GM19238 (cell line): ENCODE measurements at regions not wholly inside any gene's neighbourhood (a gene's known extent, or its start where the extent isn't known, plus 50 kb on each side); places are given as distances from the start of the nearest gene placed in this dataset.
"Not testable (repeated sequence)": the region's sequence is repeated elsewhere in the genome, so short reads cannot be mapped to it uniquely, and the experiment has no call there.

ENCODE experiments used
- DNase-seq: peaks from one replicate; pipeline ENCODE4 v3.0.0; 2011; ENCODE audit warnings: low spot score; ENCODE audit not compliant: insufficient read length

DNA sequence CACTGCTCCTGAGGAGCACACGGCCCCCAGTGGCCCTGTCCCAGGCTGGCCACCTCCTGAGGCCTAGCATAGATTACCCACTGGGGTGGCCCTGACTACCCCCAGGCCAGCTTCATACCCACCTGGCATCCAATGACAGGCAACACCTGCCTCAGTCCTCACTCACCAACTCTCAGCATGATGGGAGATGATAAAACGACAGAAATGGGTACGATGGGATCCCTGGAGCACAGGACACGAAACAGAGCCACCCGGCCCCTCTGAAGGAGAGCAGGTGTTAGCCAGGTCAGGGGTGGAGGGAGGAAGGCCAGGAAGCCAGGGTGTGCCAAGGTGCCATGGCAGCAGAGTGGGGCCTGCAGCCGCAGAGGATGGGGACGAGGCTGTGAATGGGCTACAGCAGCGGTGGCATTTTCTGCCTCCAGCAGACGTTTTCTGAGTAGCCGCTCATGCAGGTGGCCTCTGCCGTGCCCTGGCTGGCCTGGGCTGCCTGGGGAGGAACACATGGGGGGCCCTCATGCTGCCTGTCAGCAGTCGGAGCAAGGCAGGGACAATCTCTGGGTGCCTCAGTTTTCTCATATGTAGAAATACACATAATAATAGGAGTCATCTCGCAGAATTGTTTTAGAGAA lies 50.2 kb upstream of the FGF3 start:
- no peak for DNase-seq

DNA sequence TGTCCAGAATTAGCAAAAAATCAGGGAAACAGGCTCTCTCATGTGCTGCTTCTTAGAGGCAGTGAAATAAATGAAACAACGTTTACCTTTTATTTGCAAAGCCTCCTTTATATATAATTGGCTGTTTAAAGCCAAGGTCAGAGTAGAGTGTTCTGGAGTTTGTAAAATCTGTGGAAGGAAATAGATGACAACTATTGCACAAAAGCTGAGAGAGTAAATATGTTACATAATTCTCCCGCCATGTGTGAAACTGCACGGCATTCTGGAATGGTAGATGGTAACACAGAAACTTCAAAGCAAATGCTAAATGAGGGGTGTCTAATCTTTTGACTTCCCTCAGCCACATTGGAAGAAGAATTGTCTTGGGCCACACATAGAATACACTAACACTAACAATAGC lies 51.5 kb upstream of the FGF3 start:
- no peak for DNase-seq

DNA sequence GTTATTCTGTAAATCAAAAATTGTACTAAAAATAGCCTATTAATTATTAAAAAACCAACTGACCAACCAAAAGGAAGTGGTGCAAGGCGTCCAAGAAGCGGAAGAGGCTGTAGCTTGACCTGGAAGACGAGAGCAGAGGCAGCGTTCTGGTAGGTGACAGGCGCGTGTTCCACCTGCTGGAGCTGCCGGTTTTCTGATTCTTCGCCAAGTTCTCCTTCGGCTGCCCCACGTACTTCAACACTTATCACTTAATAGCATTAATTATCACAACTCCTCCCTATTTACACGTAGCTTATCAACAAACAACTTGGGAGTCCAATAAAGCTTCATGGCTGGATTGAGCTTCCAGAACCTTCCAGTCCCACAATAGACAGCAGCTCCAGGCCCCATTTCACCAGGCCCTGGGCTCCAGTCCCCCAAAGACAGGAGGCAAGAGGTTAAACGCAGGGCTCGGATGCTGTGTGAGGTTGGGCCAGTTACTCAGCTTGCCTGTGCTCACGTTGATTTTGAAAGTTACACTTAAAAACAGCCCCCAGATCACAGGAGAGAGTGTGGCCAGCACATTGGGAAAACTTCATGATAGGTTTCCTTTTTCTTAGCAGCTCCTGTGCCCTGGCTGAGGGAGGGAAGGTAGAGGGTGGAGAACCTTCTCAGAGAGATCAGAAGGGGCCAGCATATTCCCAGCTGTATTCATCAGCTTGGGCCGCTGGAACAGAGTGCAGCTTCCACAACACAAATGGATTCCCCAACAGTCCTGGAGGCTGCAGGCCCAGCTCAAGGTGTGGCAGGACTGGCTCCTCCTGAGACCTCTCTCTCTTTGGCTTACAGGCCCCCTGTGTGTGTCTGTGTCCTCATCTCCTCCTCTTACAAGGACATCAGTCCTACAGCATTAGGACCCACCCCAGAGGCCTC lies 54.2 kb upstream of the FGF3 start:
- no peak for DNase-seq

DNA sequence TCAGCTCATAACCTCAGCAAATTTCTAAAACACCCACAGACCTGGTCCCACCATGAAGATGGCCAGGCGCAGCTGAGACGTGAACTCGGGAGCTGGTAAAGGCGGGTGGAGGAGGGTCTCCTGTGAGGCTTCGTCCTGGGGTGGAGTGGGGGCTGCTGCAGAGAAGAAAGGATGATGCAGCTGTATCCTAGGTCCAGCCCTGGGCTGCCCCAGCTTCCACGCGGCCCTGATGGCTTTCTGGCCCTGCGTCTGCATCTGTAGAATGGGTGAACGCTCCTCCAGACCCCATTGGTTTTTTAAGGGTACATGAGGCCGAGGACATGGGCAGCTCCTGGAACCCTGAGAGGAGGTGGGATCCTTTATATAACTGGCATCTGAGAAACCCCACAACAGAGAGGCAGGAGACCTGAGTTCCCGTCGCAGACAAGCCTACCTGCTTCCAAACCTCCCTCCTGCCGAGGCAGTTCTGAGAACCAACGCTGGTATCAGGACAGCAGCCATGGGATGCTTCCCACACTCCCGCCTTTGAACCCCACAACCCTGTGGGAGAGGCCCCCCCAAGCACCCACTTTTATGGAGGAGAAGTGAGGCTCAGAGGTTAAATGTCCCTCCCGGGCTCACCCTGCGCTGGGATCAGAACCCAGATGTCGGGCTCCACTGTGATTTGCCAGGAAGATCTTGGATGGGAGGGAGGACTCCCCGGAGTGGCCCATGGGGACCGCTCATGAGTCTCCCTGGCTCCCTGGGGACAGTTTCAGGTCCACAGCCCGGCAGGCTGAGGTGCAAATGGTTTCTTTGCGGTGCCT lies 55.2 kb upstream of the FGF3 start:
- no peak for DNase-seq

DNA sequence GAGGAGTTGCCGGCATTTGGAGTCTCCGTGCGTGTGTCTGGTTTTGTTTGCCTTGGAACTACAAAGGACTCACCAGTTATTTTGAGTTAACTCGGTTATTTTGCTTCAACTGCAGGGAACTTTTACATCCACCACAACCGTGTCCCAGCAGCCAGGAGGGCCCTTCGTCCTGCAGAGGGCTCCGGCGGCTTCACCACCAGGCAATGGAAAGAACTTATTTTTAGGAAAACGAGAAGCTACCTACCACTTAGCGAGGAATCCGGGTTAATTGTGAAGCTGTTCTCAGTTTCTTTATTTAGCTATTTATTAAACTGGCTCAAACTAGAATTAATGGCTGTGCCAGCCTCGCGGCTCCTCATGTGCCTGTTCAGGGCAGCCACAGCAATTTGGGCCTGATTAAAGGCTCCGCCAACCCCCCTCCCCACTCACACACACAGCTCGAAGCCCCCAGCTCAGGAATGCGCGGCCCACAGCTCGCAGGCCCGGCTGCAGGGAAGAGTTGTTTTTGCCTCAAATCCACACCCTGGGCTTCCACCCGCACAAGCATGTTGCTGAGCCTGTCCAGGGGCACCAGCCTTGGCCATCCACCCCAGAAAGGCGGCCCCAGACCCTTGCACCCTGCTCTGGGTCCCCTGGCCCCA lies 55.9 kb upstream of the FGF3 start:
- no peak for DNase-seq

DNA sequence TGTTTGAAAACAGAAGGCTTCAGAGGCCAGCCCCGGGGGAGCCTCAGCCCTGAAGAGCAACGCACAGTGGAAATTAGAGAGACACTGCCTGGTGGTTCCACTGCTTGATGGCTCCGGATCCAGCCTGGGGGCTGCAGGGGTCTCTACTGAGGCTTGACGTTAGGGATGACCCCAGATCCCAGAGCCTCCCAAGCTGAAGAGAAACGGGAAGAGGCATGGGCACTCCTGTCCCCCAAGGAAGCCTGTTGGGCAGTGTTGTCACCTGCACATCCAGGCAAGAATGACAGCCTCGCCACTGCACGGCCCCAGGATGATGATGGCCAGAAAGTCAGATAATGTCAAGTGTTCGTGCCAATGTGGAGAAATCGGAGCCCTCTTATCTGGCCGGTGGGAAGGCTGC lies 56.8 kb upstream of the FGF3 start:
- no peak for DNase-seq

DNA sequence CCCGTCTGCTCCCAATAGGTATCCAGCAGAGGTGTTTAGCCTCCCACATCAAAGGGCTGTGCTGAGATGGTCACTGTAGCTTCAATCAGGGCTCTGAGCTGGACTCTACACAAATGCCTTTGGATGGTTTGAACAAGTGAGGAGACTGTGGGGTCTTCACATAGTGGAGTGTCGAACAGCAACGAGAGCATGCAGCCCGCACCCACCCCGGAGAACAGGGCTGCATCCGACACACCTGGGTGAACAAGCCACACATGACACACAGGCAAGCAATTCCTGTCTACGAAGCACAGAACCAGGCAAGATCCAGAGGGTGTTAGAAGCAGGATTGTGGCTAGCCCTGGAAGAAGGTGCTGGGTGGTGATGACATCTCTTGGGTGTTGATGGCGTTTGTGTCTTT lies 58.0 kb upstream of the FGF3 start:
- DNase-seq, result no peak

DNA sequence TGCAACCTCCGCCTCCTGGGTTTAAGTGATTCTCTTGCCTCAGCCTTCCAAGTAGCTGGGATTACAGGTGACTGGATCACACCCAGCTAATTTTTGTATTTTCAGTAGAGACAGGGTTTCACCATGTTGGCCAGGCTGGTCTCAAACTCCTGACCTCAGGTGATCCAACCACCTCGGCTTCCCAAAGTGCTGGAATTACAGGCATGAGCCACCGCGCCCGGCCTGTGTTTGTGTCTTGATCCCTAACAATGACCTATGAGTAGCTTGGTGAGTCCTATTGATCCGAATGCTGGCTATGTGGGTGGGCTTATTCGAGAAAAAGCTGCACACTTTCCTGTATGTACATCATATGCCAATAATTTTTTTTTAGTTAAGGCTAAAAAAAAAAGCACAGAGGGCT lies 58.5 kb upstream of the FGF3 start:
- DNase-seq, result not testable (repeated sequence)

DNA sequence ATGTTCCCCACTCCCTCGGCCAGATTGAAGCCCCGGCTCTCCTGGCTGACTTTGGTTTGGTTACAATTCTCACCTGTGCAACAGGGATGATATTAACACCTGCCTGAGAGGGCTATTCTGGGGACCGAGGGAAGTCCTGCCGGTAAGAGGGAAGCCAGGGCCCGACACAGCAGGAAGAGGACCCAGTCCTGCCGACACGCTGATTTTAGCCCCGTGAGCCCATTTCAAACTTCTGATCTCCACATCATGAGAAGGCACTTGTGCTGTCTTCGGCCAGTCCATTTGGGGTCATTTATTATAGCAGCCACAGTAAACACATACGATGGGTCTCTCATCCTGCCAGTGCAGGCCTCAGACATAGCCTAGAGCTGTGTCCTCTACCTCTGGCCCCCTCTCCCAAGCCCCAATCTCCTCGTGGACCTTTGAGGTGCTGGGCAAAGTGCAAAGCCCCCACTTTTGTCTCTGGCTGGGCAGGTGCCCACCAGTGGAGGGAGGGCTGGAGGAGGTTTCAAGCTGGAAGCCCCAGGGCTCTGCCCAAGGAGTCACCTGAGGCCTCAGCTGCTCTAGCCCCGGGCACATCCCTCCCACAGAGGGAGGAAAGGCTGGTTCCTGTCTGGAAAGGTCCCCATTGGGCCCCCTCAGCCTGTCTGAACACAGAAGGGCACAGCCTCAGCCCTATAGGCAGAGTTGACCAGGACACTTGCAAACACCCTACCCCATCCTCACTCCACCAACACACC lies 59.1 kb upstream of the FGF3 start:
- no peak for DNase-seq

DNA sequence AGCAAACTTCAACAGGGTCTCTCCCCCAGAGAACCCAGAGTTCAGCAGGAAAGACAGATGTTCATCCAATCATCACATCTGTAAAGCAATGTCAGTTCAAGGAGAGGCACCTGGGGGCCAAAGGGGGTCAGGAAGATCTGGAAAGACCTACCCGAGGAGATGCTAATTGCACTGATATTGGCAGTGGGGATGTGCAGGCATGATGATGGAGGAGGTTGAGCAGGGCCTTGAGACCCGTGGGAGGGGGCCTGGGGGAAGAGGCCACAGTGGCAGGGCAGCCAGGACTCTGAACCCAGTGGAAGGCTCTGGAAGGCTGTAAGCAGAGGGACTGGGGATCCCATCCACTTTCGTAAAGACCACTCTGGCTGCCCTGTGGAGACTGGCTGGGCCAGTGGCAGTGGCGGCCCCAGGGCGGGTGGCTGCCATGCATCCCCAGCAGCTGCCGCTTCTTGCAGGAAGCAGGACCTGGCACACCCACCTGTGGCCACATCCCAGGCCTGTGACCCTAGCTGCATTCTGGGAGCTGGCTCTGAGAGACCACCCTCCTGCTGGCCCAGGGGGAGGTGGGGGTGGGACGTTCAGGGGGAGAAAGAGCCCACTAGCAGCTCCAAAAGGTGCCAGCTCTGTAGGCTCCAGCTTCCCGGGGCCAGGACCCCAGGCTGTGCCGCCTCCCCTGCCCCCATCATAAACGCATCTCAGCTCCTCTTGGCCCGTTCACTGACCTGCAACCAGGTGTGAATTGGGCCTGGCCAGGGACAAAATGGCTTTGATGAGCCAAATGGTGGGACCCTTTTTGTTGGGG lies 59.9 kb upstream of the FGF3 start:
- DNase-seq, result no peak

DNA sequence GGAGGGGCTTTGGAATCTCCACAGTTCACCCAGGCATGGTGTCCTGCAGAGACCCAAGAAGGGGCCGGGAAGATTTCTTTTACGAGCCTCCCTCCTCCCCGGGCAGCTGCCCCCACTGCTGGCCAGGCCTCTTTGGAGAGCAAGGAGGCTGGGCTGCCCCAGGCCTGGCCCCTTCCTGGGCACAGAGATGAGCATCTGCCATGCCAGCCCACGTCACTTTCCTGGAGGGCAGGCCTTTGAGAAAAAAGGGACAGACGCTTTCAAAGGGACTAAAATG lies 60.5 kb upstream of the FGF3 start:
- DNase-seq, result no peak

DNA sequence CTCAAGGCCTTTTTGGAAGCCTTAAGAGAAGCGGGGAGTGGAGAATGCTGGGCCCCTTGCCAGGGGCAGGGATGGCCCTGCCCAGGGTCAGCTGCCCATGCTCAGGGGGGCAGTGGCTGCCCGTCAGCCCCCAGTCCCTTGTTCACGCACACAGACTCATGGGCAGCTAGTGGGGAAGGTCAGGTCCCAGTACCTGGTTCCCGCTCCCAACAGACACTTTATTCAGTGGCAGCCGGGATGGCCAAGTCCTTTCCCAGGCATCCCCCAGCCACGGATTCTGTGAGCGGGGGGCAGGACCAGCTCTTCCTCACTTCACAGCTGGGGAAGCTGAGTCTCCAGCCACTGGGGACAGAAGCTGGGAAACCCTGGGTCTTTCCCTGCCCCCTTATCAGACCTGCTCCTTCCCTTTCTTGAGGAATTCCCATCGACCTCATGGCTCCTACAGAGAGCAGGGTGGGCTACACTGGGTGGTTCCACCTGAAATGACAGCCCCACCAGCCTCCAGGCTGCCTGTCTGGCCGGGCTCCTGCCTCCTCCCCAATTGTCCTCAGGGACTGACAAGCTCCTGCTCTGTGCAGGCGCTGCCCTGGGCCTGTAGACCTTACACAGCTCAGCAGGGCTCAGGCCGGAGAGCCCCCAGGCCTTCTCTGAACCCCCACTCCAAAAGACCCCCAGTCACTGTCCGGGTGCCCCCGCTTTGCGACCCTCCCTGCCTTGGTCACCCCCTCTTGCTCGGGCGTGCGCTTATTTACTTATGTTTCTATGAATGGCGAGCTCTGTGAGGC lies 61.0 kb upstream of the FGF3 start:
- DNase-seq, result no peak

DNA sequence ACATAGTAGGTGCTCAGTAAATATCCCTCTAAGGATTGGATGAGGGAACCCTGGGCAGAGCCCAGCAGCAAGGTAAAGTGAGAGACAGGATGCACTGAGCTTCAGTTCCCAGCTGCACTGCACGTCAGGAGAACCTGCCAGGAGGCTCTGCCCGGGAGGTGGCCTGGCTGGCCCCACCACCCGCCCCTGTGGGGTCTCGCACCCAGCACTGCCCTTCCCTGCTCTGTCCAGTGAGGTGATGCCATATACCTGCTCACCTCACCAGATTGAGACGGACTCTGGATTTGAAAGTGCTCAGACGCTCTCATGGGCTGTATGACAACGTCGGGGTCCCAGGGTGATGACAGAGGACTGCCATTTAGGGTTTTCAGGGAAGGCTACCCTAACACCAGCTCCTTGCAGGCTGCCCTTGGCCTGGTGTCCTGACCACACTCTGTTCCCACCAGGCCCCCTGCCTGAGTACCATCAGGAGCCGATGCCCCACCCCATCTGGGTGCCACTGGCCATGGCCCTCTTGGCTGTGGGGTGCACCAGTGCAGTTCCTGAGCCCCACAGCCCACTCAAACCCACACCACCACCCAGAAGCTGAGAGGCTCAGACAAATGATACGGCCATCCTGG lies 61.7 kb upstream of the FGF3 start:
- no peak for DNase-seq

DNA sequence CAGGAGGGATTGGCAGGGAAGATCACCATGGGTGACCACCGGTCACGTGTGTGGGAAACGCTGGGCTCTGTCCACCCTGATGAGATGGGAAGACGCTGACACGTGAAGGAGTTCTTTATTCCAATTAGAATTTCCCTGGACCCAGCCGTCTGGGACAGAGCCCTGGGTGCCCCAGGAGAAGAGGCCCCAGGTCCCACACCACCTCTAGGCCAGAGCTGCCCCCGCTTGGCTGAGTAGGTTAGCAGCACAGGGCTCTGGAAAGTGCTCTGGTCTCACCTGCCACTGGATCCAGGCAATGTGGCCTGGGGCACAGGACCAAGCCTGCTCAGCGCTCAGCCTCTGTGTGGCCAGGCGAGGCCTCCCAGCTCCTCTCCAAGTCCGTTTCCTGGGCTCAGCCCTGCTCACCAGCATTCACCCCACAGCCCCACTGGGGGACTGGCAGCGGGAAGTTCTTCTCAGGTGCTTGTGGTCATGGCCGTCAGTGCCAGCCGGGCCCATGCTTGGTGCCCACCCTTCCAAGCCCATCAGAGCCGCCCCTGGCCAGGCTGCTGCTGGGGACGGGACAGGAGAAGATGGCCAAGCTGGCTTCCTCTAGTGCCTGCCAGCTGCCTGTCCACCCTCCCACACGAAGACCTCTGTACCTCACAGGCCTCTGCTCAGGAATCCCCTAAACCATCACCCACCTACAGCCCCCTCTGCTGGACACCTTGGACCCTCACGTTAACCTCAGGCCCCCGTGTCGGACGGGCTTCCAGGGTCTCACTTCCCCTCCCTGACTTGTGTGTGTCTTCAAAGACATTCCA lies 62.5 kb upstream of the FGF3 start:
- DNase-seq, result no peak

DNA sequence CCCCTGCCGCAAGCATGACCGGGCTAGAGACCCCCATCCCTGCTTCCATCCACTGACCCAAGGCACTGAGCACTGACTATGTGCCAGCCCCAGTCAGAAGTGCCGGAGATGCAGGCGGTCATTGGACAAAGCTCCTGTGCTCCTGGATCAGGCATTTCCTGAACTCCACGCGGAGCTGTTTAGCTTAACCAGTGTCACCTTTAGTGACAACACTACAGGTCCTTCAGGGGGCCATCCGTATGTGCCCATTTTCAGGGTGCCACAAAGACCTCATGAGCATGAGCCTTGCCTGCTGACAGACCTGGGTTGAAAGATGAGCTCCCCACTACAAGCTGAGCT lies 63.0 kb upstream of the FGF3 start:
- DNase-seq, result no peak

DNA sequence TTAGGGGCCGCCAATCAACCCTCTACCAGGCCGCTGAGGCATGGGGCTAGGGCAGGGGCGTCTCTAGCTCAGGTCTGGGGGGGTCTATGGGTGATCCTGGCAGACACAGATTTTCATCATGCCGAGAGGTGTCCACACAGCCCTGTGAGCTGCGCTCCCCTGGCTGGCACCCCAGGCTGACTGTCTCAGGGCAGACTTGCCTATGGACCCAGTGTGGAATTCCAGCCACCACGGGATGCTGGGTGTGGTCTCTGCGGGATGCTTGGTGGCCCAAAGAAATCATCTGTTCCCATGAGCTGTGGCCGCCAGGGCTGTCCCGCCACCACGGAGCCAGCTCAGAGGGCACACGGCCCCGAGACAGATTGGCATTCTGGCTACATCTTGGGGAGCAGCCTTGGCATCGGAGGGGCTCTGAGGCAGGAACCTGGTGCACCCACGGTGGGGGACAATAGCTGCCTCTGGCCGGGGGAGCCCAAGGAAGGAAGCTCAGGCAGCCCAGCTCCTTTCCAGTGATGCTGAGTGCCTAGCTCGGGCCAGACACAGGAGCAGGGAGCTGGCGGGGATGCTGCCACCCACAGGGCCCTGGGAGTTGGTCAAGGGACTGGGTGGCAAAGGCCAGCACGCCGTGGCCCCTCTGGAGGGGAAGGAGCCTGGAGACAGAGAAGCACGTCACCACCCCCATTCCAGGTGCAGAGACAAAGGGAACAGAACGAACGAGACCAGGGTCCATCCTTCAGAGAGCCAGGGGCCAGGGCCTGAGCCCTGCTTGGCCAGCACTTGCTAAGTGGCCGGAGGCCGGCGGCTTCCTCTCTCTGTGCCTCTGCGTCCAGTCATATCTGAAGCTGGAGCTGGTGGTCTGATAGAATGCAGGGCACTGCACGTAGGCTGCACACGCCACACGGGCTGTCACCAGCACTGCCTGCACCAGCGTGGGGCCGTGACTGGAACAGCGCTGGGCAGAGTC lies 64.4 kb upstream of the FGF3 start:
- no peak for DNase-seq

DNA sequence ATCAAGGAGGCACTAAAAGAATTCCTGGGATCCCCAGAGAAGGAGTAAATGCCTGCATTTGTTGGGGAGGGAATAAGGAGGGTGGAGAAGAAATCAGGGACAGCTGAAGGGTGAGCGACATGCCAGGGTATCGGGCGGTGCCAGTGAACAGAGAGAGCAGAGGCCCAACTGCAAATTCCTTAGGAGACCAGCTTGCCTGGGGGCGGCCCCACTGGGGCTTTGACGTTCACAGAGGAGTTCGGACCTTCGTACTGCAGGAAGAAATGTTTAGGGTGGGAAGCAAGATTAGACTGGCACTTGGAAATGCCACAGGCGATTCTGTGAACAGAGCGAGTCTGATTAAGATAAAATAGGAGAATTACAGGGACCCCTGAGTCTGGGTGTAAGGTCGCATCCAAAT lies 65.1 kb upstream of the FGF3 start:
- no peak for DNase-seq
